ENCODE measurements at regions not wholly inside any gene's neighbourhood (a gene's known extent, or its start where the extent isn't known, plus 50 kb on each side); places are given as distances from the start of the nearest gene placed in this dataset.

DNA sequence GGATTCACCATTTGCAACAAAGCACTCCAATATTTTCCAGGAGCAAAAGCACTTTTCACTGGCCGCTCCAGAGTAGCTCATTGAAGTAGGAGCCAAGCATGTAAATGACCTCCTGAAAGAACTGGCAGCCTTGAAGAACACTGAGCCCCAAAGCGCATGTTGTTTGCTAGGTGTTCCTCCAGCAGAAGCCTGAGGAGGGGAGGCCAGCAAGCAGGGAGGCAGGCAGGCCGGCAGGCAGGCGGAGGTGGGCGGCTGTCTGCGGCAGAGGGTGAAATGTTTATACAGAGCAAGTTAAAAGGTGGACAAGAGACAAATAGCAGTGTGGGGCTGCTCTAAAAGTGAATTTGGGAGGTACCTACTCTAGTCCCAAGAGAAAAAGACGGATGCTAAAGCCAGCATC is 439.4 kb downstream of the CCDC91 start:
- TF ChIP-seq CTCF (IDR thresholded peaks at IDR 0.05; ENCODE audit: borderline replicate concordance, extremely low read depth, low read length, poor library complexity, severe bottlenecking) (no peak), EZH2 (IDR thresholded peaks at IDR 0.05; ENCODE audit: borderline replicate concordance, low read depth, low read length, severe bottlenecking) (no peak)
